Testis (tissue), 2 donors: ENCODE measurements at regions not wholly inside any gene's neighbourhood (a gene's known extent, or its start where the extent isn't known, plus 50 kb on each side); places are given as distances from the start of the nearest gene placed in this dataset.

Experiments
- POLR2A ChIP-seq: fragments of 450-650 bp; IDR thresholded peaks from one replicate; pipeline ENCODE4 v1.6.1; 2017; ENCODE audit warnings: antibody characterized with exemption, mild to moderate bottlenecking, moderate library complexity
- TF ChIP-seq, protein P1 (sequence below), 3 experiments: fragments of 450-650 bp in 2 of 3; fragments of 200-600 bp in 1 of 3; sonication (generic) in 1 of 3; IDR thresholded peaks; one replicate each; pipeline ENCODE4 v1.5.1; 2016 to 2019; ENCODE audit warnings: antibody characterized with exemption in 3 of 3, mild to moderate bottlenecking in 2 of 3, moderate library complexity in 1 of 3

GRCh38 chr12:75953312-75953906, 78.2 kb downstream of the PHLDA1 start:
- TF ChIP-seq, protein P1, sequence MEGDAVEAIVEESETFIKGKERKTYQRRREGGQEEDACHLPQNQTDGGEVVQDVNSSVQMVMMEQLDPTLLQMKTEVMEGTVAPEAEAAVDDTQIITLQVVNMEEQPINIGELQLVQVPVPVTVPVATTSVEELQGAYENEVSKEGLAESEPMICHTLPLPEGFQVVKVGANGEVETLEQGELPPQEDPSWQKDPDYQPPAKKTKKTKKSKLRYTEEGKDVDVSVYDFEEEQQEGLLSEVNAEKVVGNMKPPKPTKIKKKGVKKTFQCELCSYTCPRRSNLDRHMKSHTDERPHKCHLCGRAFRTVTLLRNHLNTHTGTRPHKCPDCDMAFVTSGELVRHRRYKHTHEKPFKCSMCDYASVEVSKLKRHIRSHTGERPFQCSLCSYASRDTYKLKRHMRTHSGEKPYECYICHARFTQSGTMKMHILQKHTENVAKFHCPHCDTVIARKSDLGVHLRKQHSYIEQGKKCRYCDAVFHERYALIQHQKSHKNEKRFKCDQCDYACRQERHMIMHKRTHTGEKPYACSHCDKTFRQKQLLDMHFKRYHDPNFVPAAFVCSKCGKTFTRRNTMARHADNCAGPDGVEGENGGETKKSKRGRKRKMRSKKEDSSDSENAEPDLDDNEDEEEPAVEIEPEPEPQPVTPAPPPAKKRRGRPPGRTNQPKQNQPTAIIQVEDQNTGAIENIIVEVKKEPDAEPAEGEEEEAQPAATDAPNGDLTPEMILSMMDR (IDR thresholded peaks at IDR 0.05): no peak
- TF ChIP-seq POLR2A: no peak
